ENCODE measurements at regions not wholly inside any gene's neighbourhood (a gene's known extent, or its start where the extent isn't known, plus 50 kb on each side); places are given as distances from the start of the nearest gene placed in this dataset.

- no peak for ATAC-seq
- peaks cover 0 to 14% (median 2%) of the 10 kb centered on the region in 12 donors for H3K9me3 ChIP-seq
- intact Hi-C loops (cut with DNase I) = loop anchor here in 1 of 10 donors (10.0 kb wide), 1 partner anchor 193 kb away; no protein-coding TSS in a partner anchor
- no peaks in the 10 kb centered on the region for H3K36me3 ChIP-seq
- TF ChIP-seq CTCF (IDR thresholded peaks at IDR 0.05) = no peak
- no peak for TF ChIP-seq POLR2A (IDR thresholded peaks at IDR 0.05)
- DNase-seq = no peak
- H3K4me1 ChIP-seq = peaks cover 0 to 21% (median 5%) of the 10 kb centered on the region in 12 donors
- H3K4me3 ChIP-seq = no peak overlapping the region
- H3K27me3 ChIP-seq = no peaks in the 10 kb centered on the region
- H3K27ac ChIP-seq = no peak overlapping the region
- WGBS, 4 donors = 63 to 73% (median 69%) methylated on average over 2 of the region's 2 CpGs
Measured at GRCh38 chr5:71977311-71977710, 130.0 kb upstream of the MAP1B start.

GRCh38 chr5:71978216-71978615 lies 129.1 kb upstream of the MAP1B start:
- TF ChIP-seq CTCF (IDR thresholded peaks at IDR 0.05) (no peak), POLR2A (IDR thresholded peaks at IDR 0.05) (no peak)
- H3K4me1 ChIP-seq = peaks cover 0 to 14% (median 4%) of the 10 kb centered on the region in 12 donors
- ATAC-seq (no peak), DNase-seq (no peak)
- no peak overlapping the region for H3K4me3 ChIP-seq
- no peaks in the 10 kb centered on the region for H3K27me3 ChIP-seq
- H3K27ac ChIP-seq = no peak overlapping the region
- peaks cover 0 to 23% (median 2%) of the 10 kb centered on the region in 12 donors for H3K9me3 ChIP-seq
- WGBS, 4 donors = 87 to 89% (median 88%) methylated on average over 1 of the region's 1 CpG
- H3K36me3 ChIP-seq = no peaks in the 10 kb centered on the region
- intact Hi-C loops (cut with DNase I) = loop anchor here in 1 of 10 donors (10.0 kb wide), 1 partner anchor 193 kb away; no protein-coding TSS in a partner anchor

GRCh38 chr5:71982717-71983395 lies 124.4 kb upstream of the MAP1B start:
- Histone ChIP-seq H3K27ac (no peak overlapping the region), H3K27me3 (no peaks in the 10 kb centered on the region), H3K4me3 (no peak overlapping the region), H3K4me1 (no peaks in the 10 kb centered on the region), H3K36me3 (no peaks in the 10 kb centered on the region), H3K9me3 (peaks cover 0 to 26% (median 2%) of the 10 kb centered on the region in 12 donors)
- WGBS, 4 donors = 65 to 86% (median 73%) methylated on average over 2 of the region's 2 CpGs
- intact Hi-C loops (cut with DNase I) = no loop called here
- no peak for TF ChIP-seq CTCF (IDR thresholded peaks at IDR 0.05)
- TF ChIP-seq POLR2A (IDR thresholded peaks at IDR 0.05) = no peak
- no peak for DNase-seq
- ATAC-seq = no peak

- WGBS, 4 donors = 65 to 99% (median 70%) methylated on average over 2 of the region's 2 CpGs
- DNase-seq (no peak), ATAC-seq (no peak)
- TF ChIP-seq CTCF (IDR thresholded peaks at IDR 0.05) = no peak
- no peak for TF ChIP-seq POLR2A (IDR thresholded peaks at IDR 0.05)
- Histone ChIP-seq H3K36me3 (no peaks in the 10 kb centered on the region), H3K4me3 (no peak overlapping the region), H3K27me3 (no peaks in the 10 kb centered on the region), H3K4me1 (no peaks in the 10 kb centered on the region), H3K27ac (no peak overlapping the region), H3K9me3 (peaks cover 0 to 24% (median 2%) of the 10 kb centered on the region in 12 donors)
- intact Hi-C loops (cut with DNase I) = no loop called here
Measured at GRCh38 chr5:71986101-71986500, 121.2 kb upstream of the MAP1B start.
